H1 (cell line): ENCODE measurements at regions not wholly inside any gene's neighbourhood (a gene's known extent, or its start where the extent isn't known, plus 50 kb on each side); places are given as distances from the start of the nearest gene placed in this dataset.

ENCODE experiments used
- CTCF ChIA-PET: fragments of 300-600 bp; sonication (Branson Sonifier 250); formaldehyde crosslinking; loops from one replicate; lab custom pipeline; 2021; ENCODE audit not compliant: partially characterized antibody; lab: Charles Lee
- POLR2A ChIA-PET: fragments of 300-600 bp; sonication (Branson Sonifier 250); formaldehyde crosslinking; loops from one replicate; lab custom pipeline; 2021; ENCODE audit warnings: inconsistent platforms; ENCODE audit not compliant: partially characterized antibody; lab: Charles Lee
- DNase-seq, 2 experiments: peaks; one replicate each; pipeline versions ENCODE4 v3.0.0 to v3.0.0-alpha.2; 2010 to 2022; ENCODE audit warnings: low spot score in 2 of 2, low read depth in 1 of 2, mixed read lengths in 1 of 2
- FAIRE-seq: peaks from 2 replicates; lab custom pipeline; 2011; peaks lifted over from hg19 to GRCh38; lab: Jason Lieb, UNC
- H2AFZ ChIP-seq: 2 replicates; pipeline ENCODE4 v1.8.1; 2012; ENCODE audit warnings: low read length, inconsistent platforms
- H2AK5ac ChIP-seq: 2 replicates; pipeline ENCODE4 v1.6.1; 2013; ENCODE audit warnings: low read depth, low read length
- H2BK120ac ChIP-seq: replicated peaks from 2 replicates; pipeline ENCODE3; 2013; ENCODE audit warnings: low read depth, low read length, inconsistent platforms
- H2BK12ac ChIP-seq: 2 replicates; pipeline ENCODE4 v1.6.1; 2013; ENCODE audit warnings: low read depth, low read length
- H2BK15ac ChIP-seq: 2 replicates; pipeline ENCODE4 v1.6.1; 2013; ENCODE audit warnings: low read length
- H2BK20ac ChIP-seq: 2 replicates; pipeline ENCODE4 v1.6.1; 2013; ENCODE audit warnings: low read length
- H2BK5ac ChIP-seq: 2 replicates; pipeline ENCODE4 v1.6.1; 2013; ENCODE audit warnings: low read depth, low read length
- H3K14ac ChIP-seq: 2 replicates; pipeline ENCODE4 v1.6.1; 2013; ENCODE audit warnings: inconsistent platforms; ENCODE audit not compliant: insufficient read length
- H3K18ac ChIP-seq: 2 replicates; pipeline ENCODE4 v1.6.1; 2013; ENCODE audit warnings: low read length; ENCODE audit errors: extremely low read depth
- H3K23ac ChIP-seq: 2 replicates; pipeline ENCODE4 v1.6.1; 2013; ENCODE audit warnings: inconsistent platforms; ENCODE audit not compliant: insufficient read length
- H3K23me2 ChIP-seq: 2 replicates; pipeline ENCODE4 v1.6.1; 2013; ENCODE audit warnings: low read depth, low read length
- H3K27ac ChIP-seq: 2 replicates; pipeline ENCODE4 v1.6.1; 2011; ENCODE audit warnings: low read depth, low read length, inconsistent platforms
- H3K27me3 ChIP-seq, 4 experiments: replicated peaks in 1 of 4; 1 replicate in 1 of 4; 2 replicates in 3 of 4; pipeline versions ENCODE4 v1.6.1 to v1.8.1; 2011 to 2013; ENCODE audit warnings: low read length in 3 of 4, mild to moderate bottlenecking in 3 of 4, inconsistent platforms in 2 of 4, mixed read lengths in 2 of 4, moderate library complexity in 1 of 4; ENCODE audit not compliant: control insufficient read depth in 3 of 4, insufficient read depth in 3 of 4; ENCODE audit errors: extremely low read depth in 1 of 4
- H3K36me3 ChIP-seq, 4 experiments: 2 replicates each; pipeline versions ENCODE4 v1.6.1 to v1.8.1; 2011 to 2013; ENCODE audit warnings: mild to moderate bottlenecking in 4 of 4, low read length in 3 of 4, moderate library complexity in 2 of 4, control low read depth in 1 of 4, inconsistent platforms in 1 of 4; ENCODE audit not compliant: insufficient read depth in 4 of 4, control insufficient read depth in 2 of 4
- H3K4ac ChIP-seq: replicated peaks from 2 replicates; pipeline ENCODE3; 2013; ENCODE audit warnings: low read length, low read depth, mixed read lengths, inconsistent platforms; ENCODE audit not compliant: insufficient read length
- H3K4me1 ChIP-seq, 4 experiments: replicated peaks in 1 of 4; 1 replicate in 1 of 4; 2 replicates in 3 of 4; pipeline versions ENCODE4 v1.6.1 to v1.8.1; 2011 to 2013; ENCODE audit warnings: low read length in 3 of 4, inconsistent platforms in 2 of 4, mixed read lengths in 1 of 4; ENCODE audit not compliant: insufficient read depth in 4 of 4, control insufficient read depth in 3 of 4
- H3K4me2 ChIP-seq, 2 experiments: 2 replicates each; pipeline versions ENCODE4 v1.6.1 to v1.8.1; 2011 to 2013; ENCODE audit warnings: low read depth in 2 of 2, low read length in 2 of 2, control low read depth in 1 of 2, inconsistent platforms in 1 of 2, mild to moderate bottlenecking in 1 of 2; ENCODE audit not compliant: insufficient read depth in 1 of 2
- H3K4me3 ChIP-seq, 4 experiments: fragments of 200-600, 300-600 bp in 1 of 4; sonication (generic), shearing (Covaris generic), sonication (Bioruptor Twin) in 1 of 4; 2 replicates each; pipeline versions ENCODE4 v1.5.1 to v1.8.1; 2011 to 2016; ENCODE audit warnings: low read length in 4 of 4, low read depth in 3 of 4, control low read depth in 2 of 4, inconsistent platforms in 2 of 4, mild to moderate bottlenecking in 2 of 4, mixed read lengths in 1 of 4, moderate library complexity in 1 of 4; ENCODE audit not compliant: insufficient read depth in 2 of 4; ENCODE audit errors: extremely low read depth in 1 of 4
- H3K56ac ChIP-seq: replicated peaks from 2 replicates; pipeline ENCODE3; 2013; ENCODE audit warnings: low read depth, mild to moderate bottlenecking, mixed read lengths, low read length, inconsistent platforms; ENCODE audit not compliant: insufficient read length
- H3K79me1 ChIP-seq: 2 replicates; pipeline ENCODE4 v1.6.1; 2013; ENCODE audit warnings: low read depth, low read length, control low read depth
- H3K79me2 ChIP-seq, 2 experiments: 2 replicates each; pipeline versions ENCODE4 v1.6.1 to v1.8.1; 2012 to 2013; ENCODE audit warnings: low read length in 2 of 2, mild to moderate bottlenecking in 2 of 2, inconsistent platforms in 1 of 2; ENCODE audit not compliant: insufficient read depth in 2 of 2, control insufficient read depth in 1 of 2
- H3K9ac ChIP-seq, 4 experiments: replicated peaks in 1 of 4; 1 replicate in 1 of 4; 2 replicates in 3 of 4; pipeline versions ENCODE4 v1.6.1 to v1.8.1; 2011 to 2013; ENCODE audit warnings: low read depth in 3 of 4, low read length in 3 of 4, control low read depth in 2 of 4, mild to moderate bottlenecking in 2 of 4, moderate library complexity in 2 of 4, inconsistent platforms in 1 of 4; ENCODE audit errors: extremely low read depth in 1 of 4
- H3K9me3 ChIP-seq, 2 experiments: 2 replicates each; pipeline versions ENCODE4 v1.6.1 to v1.8.1; 2012 to 2013; ENCODE audit warnings: mild to moderate bottlenecking in 2 of 2, moderate library complexity in 2 of 2, control low read depth in 1 of 2, inconsistent platforms in 1 of 2, low read depth in 1 of 2, low read length in 1 of 2, mixed read lengths in 1 of 2; ENCODE audit not compliant: insufficient read depth in 2 of 2
- H4K20me1 ChIP-seq, 2 experiments: replicated peaks in 1 of 2; 2 replicates each; pipeline versions ENCODE3 to v1.8.1; 2011 to 2013; ENCODE audit warnings: inconsistent platforms in 2 of 2, low read length in 2 of 2, mild to moderate bottlenecking in 1 of 2; ENCODE audit not compliant: insufficient read depth in 2 of 2, control insufficient read depth in 1 of 2
- H4K5ac ChIP-seq: 2 replicates; pipeline ENCODE4 v1.6.1; 2013; ENCODE audit warnings: low read length, low read depth, mixed read lengths, inconsistent platforms; ENCODE audit not compliant: insufficient read length
- H4K8ac ChIP-seq: 2 replicates; pipeline ENCODE4 v1.8.0; 2013; ENCODE audit warnings: mild to moderate bottlenecking, moderate library complexity, low read length, inconsistent platforms; ENCODE audit not compliant: insufficient read depth; ENCODE audit errors: extremely low read depth
- H4K91ac ChIP-seq: replicated peaks from 2 replicates; pipeline ENCODE3; 2013; ENCODE audit warnings: low read length, mixed read lengths, inconsistent platforms; ENCODE audit not compliant: insufficient read length
- CBX5 ChIP-seq: fragments of 300-800, 300-1000 bp; sonication (generic); IDR thresholded peaks from 2 replicates; pipeline ENCODE4 v1.7.1; 2016; ENCODE audit warnings: antibody characterized with exemption, low read length, low read depth
- JUND ChIP-seq: IDR thresholded peaks from 2 replicates; pipeline ENCODE4 v1.6.1; 2011; ENCODE audit warnings: mild to moderate bottlenecking, improper control_type of control experiment, low read length
- KDM5A ChIP-seq: fragments of 200-600 bp; IDR thresholded peaks from 2 replicates; pipeline ENCODE4 v1.7.1; 2012; ENCODE audit warnings: mild to moderate bottlenecking, low read length, inconsistent platforms, mixed read lengths
- NANOG ChIP-seq: IDR thresholded peaks from 2 replicates; pipeline ENCODE4 v1.6.1; 2011; ENCODE audit warnings: low read length, low read depth, mild to moderate bottlenecking, inconsistent platforms; ENCODE audit not compliant: insufficient read depth, poor library complexity, severe bottlenecking
- NRF1 ChIP-seq: IDR thresholded peaks from 2 replicates; pipeline ENCODE4 v1.6.1; 2011; ENCODE audit warnings: mild to moderate bottlenecking, low read depth, low read length, improper control_type of control experiment
- RXRA ChIP-seq: IDR thresholded peaks from 2 replicates; pipeline ENCODE4 v1.6.1; 2011; ENCODE audit warnings: low read depth, mild to moderate bottlenecking, low read length, moderate library complexity; ENCODE audit not compliant: insufficient read depth
- SAP30 ChIP-seq: fragments of 300-600 bp; sonication (generic); IDR thresholded peaks from 2 replicates; pipeline ENCODE4 v1.7.1; 2012; ENCODE audit warnings: low read length, moderate library complexity, mild to moderate bottlenecking, inconsistent platforms; ENCODE audit not compliant: insufficient read depth, insufficient replicate concordance
- TAF7 ChIP-seq: optimal IDR thresholded peaks from 2 replicates; pipeline ENCODE3; 2011; ENCODE audit warnings: low read depth, mild to moderate bottlenecking, inconsistent platforms, low read length, moderate library complexity, borderline replicate concordance
- whole genome bisulfite sequencing, 2 experiments: shearing (Covaris generic) in 1 of 2; methylation state at CpG; one replicate each; pipeline versions ENCODE4 v1.1.6 to v1.1.7; 2013 to 2015; ENCODE audit warnings: low lambda C conversion rate in 2 of 2, mixed read lengths in 2 of 2, inconsistent platforms in 1 of 2, low coverage in 1 of 2, missing lambda C conversion rate in 1 of 2; ENCODE audit not compliant: insufficient replicate concordance in 2 of 2, insufficient coverage in 1 of 2, insufficient read length in 1 of 2; ENCODE audit errors: extremely low coverage in 1 of 2, missing lambda C conversion rate in 1 of 2; 5-methylcytosine and 5-hydroxymethylcytosine counted together
- TF ChIP-seq, protein P1 (sequence below): IDR thresholded peaks from 2 replicates; pipeline ENCODE4 v1.6.1; 2012; ENCODE audit warnings: inconsistent platforms
- TF ChIP-seq, protein P2 (sequence below), 3 experiments: IDR thresholded peaks; 1 replicate in 2 of 3; 2 replicates in 1 of 3; pipeline versions ENCODE4 v1.5.1 to v1.6.1; 2011; ENCODE audit warnings: low read length in 3 of 3, mild to moderate bottlenecking in 3 of 3, inconsistent platforms in 2 of 3, low read depth in 1 of 3, moderate library complexity in 1 of 3; ENCODE audit not compliant: insufficient read depth in 1 of 3; ENCODE audit errors: control extremely low read depth in 1 of 3
- TF ChIP-seq, protein P3 (sequence below): IDR thresholded peaks from 2 replicates; pipeline ENCODE4 v1.6.1; 2012; ENCODE audit warnings: inconsistent platforms

DNA sequence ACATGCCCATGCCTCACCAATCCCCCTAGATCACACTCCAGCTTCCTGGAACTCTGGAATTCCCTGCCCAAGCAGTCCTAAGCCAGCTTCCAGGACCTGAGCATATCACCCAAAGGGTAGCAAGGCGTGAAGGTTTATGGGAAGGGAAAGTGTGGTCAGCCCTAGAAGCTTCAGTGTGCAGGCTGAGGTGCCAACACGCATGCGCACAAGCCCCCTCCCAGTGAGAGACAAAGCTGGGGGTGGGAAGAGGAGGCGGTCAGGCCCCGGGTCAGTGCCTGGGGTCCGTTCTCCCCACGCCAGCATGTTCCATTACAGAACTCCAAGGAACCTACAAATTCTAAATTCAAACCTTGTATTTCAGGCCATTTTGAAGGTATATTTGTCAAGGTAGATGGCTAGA is 103.6 kb upstream of the C7orf33 start:
- Histone ChIP-seq H4K5ac (no peak overlapping the region), H4K91ac (no peak overlapping the region), H3K23me2 (no peaks in the 10 kb centered on the region), H3K4me1 (no peaks in the 10 kb centered on the region; a peak in 2 of 7 replicates), H3K4me3 (no peak overlapping the region), H3K4ac (no peak overlapping the region), H2BK5ac (no peak overlapping the region), H2AFZ (no peak overlapping the region), H3K79me2 (no peaks in the 10 kb centered on the region), H4K8ac (no peak overlapping the region), H2BK20ac (no peak overlapping the region), H2BK12ac (no peak overlapping the region), H3K4me2 (no peak overlapping the region), H3K27me3 (no peaks in the 10 kb centered on the region), H3K14ac (no peak overlapping the region), H4K20me1 (no peaks in the 10 kb centered on the region), H2BK120ac (no peak overlapping the region), H2BK15ac (no peak overlapping the region; the same call in 1 of the 2 replicates), H3K79me1 (no peaks in the 10 kb centered on the region), H3K9ac (no peak overlapping the region), H3K9me3 (no peaks in the 10 kb centered on the region), H2AK5ac (no peak overlapping the region), H3K18ac (no peak overlapping the region), H3K56ac (no peak overlapping the region), H3K23ac (no peak overlapping the region), H3K36me3 (no peaks in the 10 kb centered on the region), H3K27ac (no peak overlapping the region)
- whole genome bisulfite sequencing, 2 experiments = 79% methylated on average over 7 of the region's 7 CpGs; no CpG with 5 or more reads in 1 of the 2 experiments
- ChIA-PET CTCF (interaction anchor here (0.6 to 2.0 kb wide), 5 partner anchors 13 to 392 kb away, joined by 3 to 6 read pairs (median 4); no protein-coding TSS in a partner anchor), POLR2A (no interaction called here)
- FAIRE-seq (no peak), DNase-seq (no peak)
- TF ChIP-seq RXRA = no peak
- TF ChIP-seq TAF7 = no peak
- no peak for TF ChIP-seq NANOG
- no peak for TF ChIP-seq NRF1
- TF ChIP-seq, protein P1, sequence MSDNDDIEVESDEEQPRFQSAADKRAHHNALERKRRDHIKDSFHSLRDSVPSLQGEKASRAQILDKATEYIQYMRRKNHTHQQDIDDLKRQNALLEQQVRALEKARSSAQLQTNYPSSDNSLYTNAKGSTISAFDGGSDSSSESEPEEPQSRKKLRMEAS = no peak
- TF ChIP-seq, protein P2, sequence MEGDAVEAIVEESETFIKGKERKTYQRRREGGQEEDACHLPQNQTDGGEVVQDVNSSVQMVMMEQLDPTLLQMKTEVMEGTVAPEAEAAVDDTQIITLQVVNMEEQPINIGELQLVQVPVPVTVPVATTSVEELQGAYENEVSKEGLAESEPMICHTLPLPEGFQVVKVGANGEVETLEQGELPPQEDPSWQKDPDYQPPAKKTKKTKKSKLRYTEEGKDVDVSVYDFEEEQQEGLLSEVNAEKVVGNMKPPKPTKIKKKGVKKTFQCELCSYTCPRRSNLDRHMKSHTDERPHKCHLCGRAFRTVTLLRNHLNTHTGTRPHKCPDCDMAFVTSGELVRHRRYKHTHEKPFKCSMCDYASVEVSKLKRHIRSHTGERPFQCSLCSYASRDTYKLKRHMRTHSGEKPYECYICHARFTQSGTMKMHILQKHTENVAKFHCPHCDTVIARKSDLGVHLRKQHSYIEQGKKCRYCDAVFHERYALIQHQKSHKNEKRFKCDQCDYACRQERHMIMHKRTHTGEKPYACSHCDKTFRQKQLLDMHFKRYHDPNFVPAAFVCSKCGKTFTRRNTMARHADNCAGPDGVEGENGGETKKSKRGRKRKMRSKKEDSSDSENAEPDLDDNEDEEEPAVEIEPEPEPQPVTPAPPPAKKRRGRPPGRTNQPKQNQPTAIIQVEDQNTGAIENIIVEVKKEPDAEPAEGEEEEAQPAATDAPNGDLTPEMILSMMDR (IDR thresholded peaks at IDR 0.05; ENCODE audit: control extremely low read depth in 1 of 3, insufficient read depth in 1 of 3, low read depth in 1 of 3, low read length in 3 of 3) = no peak
- TF ChIP-seq SAP30 = no peak
- TF ChIP-seq JUND = no peak
- TF ChIP-seq, protein P3, sequence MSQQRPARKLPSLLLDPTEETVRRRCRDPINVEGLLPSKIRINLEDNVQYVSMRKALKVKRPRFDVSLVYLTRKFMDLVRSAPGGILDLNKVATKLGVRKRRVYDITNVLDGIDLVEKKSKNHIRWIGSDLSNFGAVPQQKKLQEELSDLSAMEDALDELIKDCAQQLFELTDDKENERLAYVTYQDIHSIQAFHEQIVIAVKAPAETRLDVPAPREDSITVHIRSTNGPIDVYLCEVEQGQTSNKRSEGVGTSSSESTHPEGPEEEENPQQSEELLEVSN = no peak
- TF ChIP-seq KDM5A = no peak
- no peak for TF ChIP-seq CBX5
